ENCODE measurements at regions not wholly inside any gene's neighbourhood (a gene's known extent, or its start where the extent isn't known, plus 50 kb on each side); places are given as distances from the start of the nearest gene placed in this dataset.
A peak's percentile ranks its signal among the peaks of the same experiment; 100 is the strongest.

GRCh38 chr4:149121023-149121404, 678.8 kb upstream of the NR3C2 start:
- no peak for DNase-seq (ENCODE audit: low read depth)

- DNase-seq (ENCODE audit: low read depth), result no peak
Measured at GRCh38 chr4:149120331-149121022, 678.3 kb upstream of the NR3C2 start.

- no peak for DNase-seq (ENCODE audit: low read depth)
Measured at GRCh38 chr4:149116806-149117205, 674.6 kb upstream of the NR3C2 start.

- peak; percentile 58 for DNase-seq (ENCODE audit: low read depth)
Measured at GRCh38 chr4:149113804-149114430, 671.7 kb upstream of the NR3C2 start.

- DNase-seq (ENCODE audit: low read depth), result no peak
Measured at GRCh38 chr4:149112109-149112508, 669.9 kb upstream of the NR3C2 start.

- DNase-seq (ENCODE audit: low read depth), result no peak
Measured at GRCh38 chr4:149110481-149110880, 668.3 kb upstream of the NR3C2 start.

- DNase-seq (ENCODE audit: low read depth), result no peak
Measured at GRCh38 chr4:149108626-149109025, 666.4 kb upstream of the NR3C2 start.

GRCh38 chr4:149102765-149103164, 660.6 kb upstream of the NR3C2 start:
- DNase-seq (ENCODE audit: low read depth), result no peak

- no peak for DNase-seq (ENCODE audit: low read depth)
Measured at GRCh38 chr4:149101649-149102048, 659.4 kb upstream of the NR3C2 start.

- no peak for DNase-seq (ENCODE audit: low read depth)
Measured at GRCh38 chr4:149095811-149096210, 653.6 kb upstream of the NR3C2 start.

- no peak for DNase-seq (ENCODE audit: low read depth)
Measured at GRCh38 chr4:149095001-149095400, 652.8 kb upstream of the NR3C2 start.

- no peak for DNase-seq (ENCODE audit: low read depth)
Measured at GRCh38 chr4:149084144-149084543, 641.9 kb upstream of the NR3C2 start.

GRCh38 chr4:149077181-149077580, 635.0 kb upstream of the NR3C2 start:
- DNase-seq (ENCODE audit: low read depth), result no peak

GRCh38 chr4:149076401-149076800, 634.2 kb upstream of the NR3C2 start:
- no peak for DNase-seq (ENCODE audit: low read depth)

GRCh38 chr4:149072384-149072783, 630.2 kb upstream of the NR3C2 start:
- no peak for DNase-seq (ENCODE audit: low read depth)

- no peak for DNase-seq (ENCODE audit: low read depth)
Measured at GRCh38 chr4:149065753-149066152, 623.5 kb upstream of the NR3C2 start.

- DNase-seq (ENCODE audit: low read depth), result no peak
Measured at GRCh38 chr4:149062997-149063396, 620.8 kb upstream of the NR3C2 start.

- no peak for DNase-seq (ENCODE audit: low read depth)
Measured at GRCh38 chr4:149057594-149057993, 615.4 kb upstream of the NR3C2 start.

GRCh38 chr4:149056615-149057014, 614.4 kb upstream of the NR3C2 start:
- no peak for DNase-seq (ENCODE audit: low read depth)

GRCh38 chr4:149055624-149056023, 613.4 kb upstream of the NR3C2 start:
- DNase-seq (ENCODE audit: low read depth), result no peak

- no peak for DNase-seq (ENCODE audit: low read depth)
Measured at GRCh38 chr4:149050840-149051239, 608.6 kb upstream of the NR3C2 start.

- no peak for DNase-seq (ENCODE audit: low read depth)
Measured at GRCh38 chr4:149048451-149049143, 606.4 kb upstream of the NR3C2 start.

GRCh38 chr4:149047368-149047767, 605.2 kb upstream of the NR3C2 start:
- peak; percentile 8 for DNase-seq (ENCODE audit: low read depth)

Measured in GM04503 (cell line).